ENCODE measurements at regions not wholly inside any gene's neighbourhood (a gene's known extent, or its start where the extent isn't known, plus 50 kb on each side); places are given as distances from the start of the nearest gene placed in this dataset.

DNA sequence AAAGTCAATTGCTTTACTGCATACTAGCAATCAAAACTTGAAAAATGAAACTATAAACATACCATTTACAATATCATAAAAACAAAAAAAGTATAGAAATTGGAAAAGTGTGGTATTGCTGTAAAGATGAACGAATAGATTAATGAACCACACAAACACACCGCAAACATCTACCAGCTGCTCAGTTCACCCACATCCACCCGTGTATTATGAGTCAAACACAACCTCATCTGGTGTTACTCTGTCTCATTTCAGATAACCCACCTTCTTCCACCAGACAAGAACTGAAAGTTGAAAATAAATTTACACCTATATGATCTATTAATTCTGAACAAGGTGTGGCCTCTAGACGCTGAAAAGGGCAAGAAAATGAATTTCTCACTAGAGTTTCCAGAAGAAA, 53.3 kb downstream of the BLID start:
- Histone ChIP-seq H3K36me3 (no peaks in the 10 kb centered on the region), H3K4me1 (no peaks in the 10 kb centered on the region), H3K9me3 (peaks cover 12% of the 10 kb centered on the region), H3K27me3 (no peaks in the 10 kb centered on the region), H3K27ac (no peak overlapping the region), H3K4me3 (no peak overlapping the region)
- TF ChIP-seq POLR2AphosphoS5 (IDR thresholded peaks at IDR 0.05; ENCODE audit: insufficient read depth in 1 of 2, low read depth in 1 of 2) (no peak), POLR2A (IDR thresholded peaks at IDR 0.05) (no peak)
- TF ChIP-seq, protein P1, sequence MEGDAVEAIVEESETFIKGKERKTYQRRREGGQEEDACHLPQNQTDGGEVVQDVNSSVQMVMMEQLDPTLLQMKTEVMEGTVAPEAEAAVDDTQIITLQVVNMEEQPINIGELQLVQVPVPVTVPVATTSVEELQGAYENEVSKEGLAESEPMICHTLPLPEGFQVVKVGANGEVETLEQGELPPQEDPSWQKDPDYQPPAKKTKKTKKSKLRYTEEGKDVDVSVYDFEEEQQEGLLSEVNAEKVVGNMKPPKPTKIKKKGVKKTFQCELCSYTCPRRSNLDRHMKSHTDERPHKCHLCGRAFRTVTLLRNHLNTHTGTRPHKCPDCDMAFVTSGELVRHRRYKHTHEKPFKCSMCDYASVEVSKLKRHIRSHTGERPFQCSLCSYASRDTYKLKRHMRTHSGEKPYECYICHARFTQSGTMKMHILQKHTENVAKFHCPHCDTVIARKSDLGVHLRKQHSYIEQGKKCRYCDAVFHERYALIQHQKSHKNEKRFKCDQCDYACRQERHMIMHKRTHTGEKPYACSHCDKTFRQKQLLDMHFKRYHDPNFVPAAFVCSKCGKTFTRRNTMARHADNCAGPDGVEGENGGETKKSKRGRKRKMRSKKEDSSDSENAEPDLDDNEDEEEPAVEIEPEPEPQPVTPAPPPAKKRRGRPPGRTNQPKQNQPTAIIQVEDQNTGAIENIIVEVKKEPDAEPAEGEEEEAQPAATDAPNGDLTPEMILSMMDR (IDR thresholded peaks at IDR 0.05) = no peak
- intact Hi-C loops (cut with DNase I) = no loop called here
- no peak for DNase-seq (ENCODE audit: extremely low spot score in 2 of 2)

DNA sequence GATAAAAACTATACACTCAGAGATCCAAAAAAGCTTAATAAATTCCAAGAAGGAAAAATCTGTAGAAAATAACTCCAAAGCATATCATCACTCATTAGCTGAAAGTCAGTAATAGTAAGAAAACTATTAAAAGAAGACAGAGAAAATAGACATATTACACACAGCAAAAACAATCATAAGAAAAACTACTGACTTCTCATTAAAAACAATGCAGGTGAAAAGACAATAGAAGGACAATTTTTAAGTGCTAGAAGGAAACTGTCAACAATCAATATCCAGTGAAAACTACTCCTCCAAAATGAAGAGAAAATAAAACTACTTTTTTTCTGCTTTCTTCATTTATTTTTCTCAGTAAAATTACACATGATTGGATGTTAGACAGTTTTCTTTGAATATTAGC, 56.5 kb downstream of the BLID start:
- no peaks in the 10 kb centered on the region for H3K27me3 ChIP-seq
- no peak overlapping the region for H3K27ac ChIP-seq
- TF ChIP-seq, protein P1 (IDR thresholded peaks at IDR 0.05) = no peak
- no peak for TF ChIP-seq POLR2A (IDR thresholded peaks at IDR 0.05)
- no peak for TF ChIP-seq POLR2AphosphoS5 (IDR thresholded peaks at IDR 0.05; ENCODE audit: insufficient read depth in 1 of 2, low read depth in 1 of 2)
- intact Hi-C loops (cut with DNase I) = no loop called here
- no peaks in the 10 kb centered on the region for H3K4me1 ChIP-seq
- no peak for DNase-seq (ENCODE audit: extremely low spot score in 2 of 2)
- H3K9me3 ChIP-seq = peaks cover 12% of the 10 kb centered on the region
- no peak overlapping the region for H3K4me3 ChIP-seq
- H3K36me3 ChIP-seq = no peaks in the 10 kb centered on the region

DNA sequence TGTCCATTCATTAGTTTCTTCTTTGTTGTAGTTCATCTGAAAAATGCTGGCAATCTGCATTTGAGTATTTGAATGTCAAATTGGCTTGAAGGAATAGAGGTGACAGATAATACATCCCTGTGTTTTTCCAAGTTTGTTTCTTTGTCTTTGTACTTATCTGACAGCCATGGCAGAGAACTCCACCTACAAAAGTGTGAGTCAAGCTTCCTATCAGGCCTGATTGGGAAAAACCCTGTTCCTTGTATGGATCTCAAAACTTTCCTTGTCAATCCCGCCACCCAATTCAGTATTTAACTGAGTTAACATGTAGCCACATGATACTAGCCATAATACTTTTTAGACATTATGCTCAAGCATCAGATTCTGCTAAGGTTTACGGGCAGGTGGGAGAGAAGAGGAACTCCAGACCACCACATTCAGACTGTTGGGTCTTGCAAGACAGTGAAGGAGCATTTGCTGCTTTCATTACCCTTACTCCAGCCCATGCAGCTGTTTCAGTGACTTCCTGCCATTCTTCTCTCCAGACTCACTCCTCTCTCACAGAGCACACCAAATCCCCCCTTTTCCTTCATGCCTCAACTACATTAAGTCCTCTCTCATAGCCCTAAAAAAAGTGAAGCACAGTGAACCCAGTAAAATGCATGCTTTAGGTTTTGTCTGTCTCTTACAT, 65.9 kb downstream of the BLID start:
- no peak overlapping the region for H3K27ac ChIP-seq
- no peaks in the 10 kb centered on the region for H3K27me3 ChIP-seq
- no peaks in the 10 kb centered on the region for H3K9me3 ChIP-seq
- no peaks in the 10 kb centered on the region for H3K4me1 ChIP-seq
- no peaks in the 10 kb centered on the region for H3K36me3 ChIP-seq
- no peak overlapping the region for H3K4me3 ChIP-seq
- TF ChIP-seq, protein P1 (IDR thresholded peaks at IDR 0.05) = no peak
- TF ChIP-seq POLR2A (IDR thresholded peaks at IDR 0.05) (no peak), POLR2AphosphoS5 (IDR thresholded peaks at IDR 0.05; ENCODE audit: insufficient read depth in 1 of 2, low read depth in 1 of 2) (no peak)
- DNase-seq (ENCODE audit: extremely low spot score in 2 of 2) = no peak
- intact Hi-C loops (cut with DNase I) = no loop called here

DNA sequence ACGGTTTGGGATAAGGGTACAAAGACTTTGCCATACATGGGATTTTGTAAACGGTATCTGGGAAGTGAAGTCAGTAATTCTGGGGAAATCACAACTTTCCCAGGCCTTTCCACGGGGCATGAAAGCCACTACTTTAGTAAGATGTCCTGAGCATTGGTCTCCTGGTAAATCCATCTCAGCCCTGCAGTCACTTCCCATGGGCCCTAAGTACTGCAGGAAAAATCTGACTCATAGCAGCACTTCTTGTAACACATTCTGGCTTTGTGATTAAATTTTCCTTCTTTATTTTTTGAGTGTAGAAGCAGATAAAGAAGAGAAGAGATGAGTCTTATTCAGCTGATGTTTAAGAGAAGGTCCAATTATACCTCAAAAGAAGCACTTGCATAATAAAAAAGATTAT, 67.6 kb downstream of the BLID start:
- intact Hi-C loops (cut with DNase I) = no loop called here
- DNase-seq (ENCODE audit: extremely low spot score in 2 of 2) = no peak
- H3K4me3 ChIP-seq = no peak overlapping the region
- H3K9me3 ChIP-seq = no peaks in the 10 kb centered on the region
- no peaks in the 10 kb centered on the region for H3K4me1 ChIP-seq
- H3K36me3 ChIP-seq = no peaks in the 10 kb centered on the region
- H3K27me3 ChIP-seq = no peaks in the 10 kb centered on the region
- TF ChIP-seq POLR2A (IDR thresholded peaks at IDR 0.05) (no peak), POLR2AphosphoS5 (IDR thresholded peaks at IDR 0.05; ENCODE audit: insufficient read depth in 1 of 2, low read depth in 1 of 2) (no peak)
- TF ChIP-seq, protein P1 (IDR thresholded peaks at IDR 0.05) = no peak
- H3K27ac ChIP-seq = no peak overlapping the region

DNA sequence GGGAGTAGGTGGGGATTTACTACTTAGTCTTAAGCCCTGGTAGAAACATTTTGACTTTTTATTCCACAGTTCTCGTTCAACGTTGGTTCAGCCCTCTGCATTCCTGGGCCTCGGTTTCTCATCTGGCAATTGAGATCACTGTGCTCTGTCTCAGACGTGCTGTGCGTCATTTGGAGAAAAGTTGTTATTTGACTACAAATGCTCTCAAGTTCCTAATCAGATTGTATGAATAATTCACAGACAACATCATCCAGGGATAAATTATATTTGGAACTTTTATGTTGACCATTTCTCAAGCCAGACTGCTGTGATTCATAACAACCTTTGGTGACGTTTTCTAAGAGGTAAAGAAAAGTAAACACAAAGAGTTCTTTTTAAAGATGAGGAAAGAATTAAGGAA, 69.2 kb downstream of the BLID start:
- Histone ChIP-seq H3K4me1 (no peaks in the 10 kb centered on the region), H3K9me3 (no peaks in the 10 kb centered on the region), H3K36me3 (no peaks in the 10 kb centered on the region), H3K4me3 (no peak overlapping the region), H3K27ac (no peak overlapping the region), H3K27me3 (no peaks in the 10 kb centered on the region)
- intact Hi-C loops (cut with DNase I) = no loop called here
- TF ChIP-seq, protein P1 (IDR thresholded peaks at IDR 0.05) = no peak
- no peak for TF ChIP-seq POLR2AphosphoS5 (IDR thresholded peaks at IDR 0.05; ENCODE audit: insufficient read depth in 1 of 2, low read depth in 1 of 2)
- no peak for TF ChIP-seq POLR2A (IDR thresholded peaks at IDR 0.05)
- DNase-seq (ENCODE audit: extremely low spot score in 2 of 2) = no peak

Data from vagina (tissue), 2 donors.